Hepatocyte (in vitro differentiated cells): ENCODE measurements at regions not wholly inside any gene's neighbourhood (a gene's known extent, or its start where the extent isn't known, plus 50 kb on each side); places are given as distances from the start of the nearest gene placed in this dataset.
"Not testable (repeated sequence)": the region's sequence is repeated elsewhere in the genome, so short reads cannot be mapped to it uniquely, and the experiment has no call there.

Source experiments
- DNase-seq: peaks from one replicate; pipeline ENCODE4 v3.0.0-alpha.2; 2016; ENCODE audit warnings: low spot score
- H2AFZ ChIP-seq: fragments of 200-600 bp; sonication (generic); 2 replicates; pipeline ENCODE4 v1.6.0; 2016; ENCODE audit warnings: antibody characterized with exemption, mild to moderate bottlenecking
- H3K27ac ChIP-seq: fragments of 200-600 bp; sonication (generic); 2 replicates; pipeline ENCODE4 v1.5.1; 2016; ENCODE audit warnings: mild to moderate bottlenecking
- H3K27me3 ChIP-seq: fragments of 200-600 bp; sonication (generic); 2 replicates; pipeline ENCODE4 v1.6.1; 2016
- H3K36me3 ChIP-seq: fragments of 200-600 bp; sonication (generic); replicated peaks from 2 replicates; pipeline ENCODE4 v1.5.1; 2016; ENCODE audit warnings: low read depth; ENCODE audit not compliant: insufficient read depth
- H3K4me1 ChIP-seq: fragments of 200-600 bp; sonication (generic); 2 replicates; pipeline ENCODE4 v1.5.1; 2016; ENCODE audit warnings: mild to moderate bottlenecking, moderate library complexity; ENCODE audit not compliant: insufficient read depth
- H3K4me2 ChIP-seq: fragments of 200-600 bp; sonication (generic); 2 replicates; pipeline ENCODE4 v1.6.0; 2016
- H3K4me3 ChIP-seq: fragments of 200-600 bp; sonication (generic); 2 replicates; pipeline ENCODE4 v1.5.1; 2016; ENCODE audit warnings: mild to moderate bottlenecking
- H3K79me2 ChIP-seq: fragments of 200-600 bp; sonication (generic); 2 replicates; pipeline ENCODE4 v1.6.0; 2017; ENCODE audit warnings: mild to moderate bottlenecking
- H3K9me2 ChIP-seq: fragments of 200-600 bp; sonication (generic); replicated peaks from 2 replicates; pipeline ENCODE4 v1.6.0; 2017; ENCODE audit warnings: mild to moderate bottlenecking; ENCODE audit not compliant: insufficient read depth
- H3K9me3 ChIP-seq: fragments of 200-600 bp; sonication (generic); 2 replicates; pipeline ENCODE4 v1.5.1; 2016; ENCODE audit warnings: low read depth, mild to moderate bottlenecking
- H4K20me1 ChIP-seq: fragments of 200-600 bp; sonication (generic); 2 replicates; pipeline ENCODE4 v1.6.0; 2016; ENCODE audit warnings: mild to moderate bottlenecking; ENCODE audit not compliant: insufficient read depth, poor library complexity, severe bottlenecking
- CTCF ChIP-seq: fragments of 200-600 bp; sonication (generic); IDR thresholded peaks from 2 replicates; pipeline ENCODE4 v1.5.1; 2016; ENCODE audit warnings: antibody characterized with exemption, mild to moderate bottlenecking; ENCODE audit not compliant: poor library complexity
- EZH2 ChIP-seq: fragments of 200-600 bp; sonication (generic); IDR thresholded peaks from 2 replicates; pipeline ENCODE4 v1.6.1; 2016; ENCODE audit warnings: antibody characterized with exemption, mild to moderate bottlenecking, borderline replicate concordance
- EZH2phosphoT487 ChIP-seq: fragments of 200-600 bp; sonication (generic); IDR thresholded peaks from one replicate; pipeline ENCODE4 v1.6.1; 2018; ENCODE audit warnings: antibody characterized with exemption, mild to moderate bottlenecking, low read depth, moderate library complexity; ENCODE audit not compliant: unreplicated experiment, severe bottlenecking
- WGBS: methylation state at CpG from one replicate; pipeline ENCODE4 v1.1.6; 2016; ENCODE audit warnings: low lambda C conversion rate; ENCODE audit errors: missing lambda C conversion rate; 5-methylcytosine and 5-hydroxymethylcytosine counted together

- TF ChIP-seq EZH2phosphoT487 (no peak), EZH2 (no peak), CTCF (no peak)
- Histone ChIP-seq H3K79me2 (no peaks in the 10 kb centered on the region), H3K36me3 (no peaks in the 10 kb centered on the region), H3K9me3 (no peaks in the 10 kb centered on the region), H3K4me2 (no peak overlapping the region), H3K27me3 (no peaks in the 10 kb centered on the region), H3K4me3 (no peak overlapping the region), H3K27ac (no peak overlapping the region), H3K4me1 (no peaks in the 10 kb centered on the region), H4K20me1 (no peaks in the 10 kb centered on the region), H3K9me2 (no peaks in the 10 kb centered on the region), H2AFZ (no peak overlapping the region)
- no peak for DNase-seq
- 75% methylated on average over 2 of the region's 2 CpGs for WGBS
These were observed 753.6 kb downstream of the CENPC start for GRCh38 chr4:66791686-66792085.

GRCh38 chr4:66785479-66785878 is 759.8 kb downstream of the CENPC start:
- no peaks in the 10 kb centered on the region for H3K36me3 ChIP-seq
- H3K9me3 ChIP-seq: no peaks in the 10 kb centered on the region
- no peak overlapping the region for H3K4me3 ChIP-seq
- WGBS: 96% methylated on average over 2 of the region's 2 CpGs
- no peaks in the 10 kb centered on the region for H3K4me1 ChIP-seq
- no peak overlapping the region for H3K27ac ChIP-seq
- no peak overlapping the region for H3K4me2 ChIP-seq
- TF ChIP-seq EZH2 (no peak), EZH2phosphoT487 (no peak), CTCF (no peak)
- no peaks in the 10 kb centered on the region for H4K20me1 ChIP-seq
- H3K27me3 ChIP-seq: no peaks in the 10 kb centered on the region
- no peaks in the 10 kb centered on the region for H3K9me2 ChIP-seq
- no peak for DNase-seq
- H3K79me2 ChIP-seq: no peaks in the 10 kb centered on the region
- H2AFZ ChIP-seq: no peak overlapping the region

GRCh38 chr4:66782751-66783150 is 762.6 kb downstream of the CENPC start:
- H3K4me3 ChIP-seq, H4K20me1 ChIP-seq, H3K4me2 ChIP-seq, H3K9me2 ChIP-seq, H3K79me2 ChIP-seq, H3K9me3 ChIP-seq, DNase-seq, H3K36me3 ChIP-seq, H3K27ac ChIP-seq, H3K27me3 ChIP-seq, H2AFZ ChIP-seq, H3K4me1 ChIP-seq: not testable (repeated sequence)
- 92% methylated on average over 18 of the region's 18 CpGs for WGBS

GRCh38 chr4:66777097-66777496 is 768.2 kb downstream of the CENPC start:
- Histone ChIP-seq H3K27me3 (no peaks in the 10 kb centered on the region), H4K20me1 (no peaks in the 10 kb centered on the region), H3K36me3 (no peaks in the 10 kb centered on the region), H3K4me3 (no peak overlapping the region), H3K9me2 (no peaks in the 10 kb centered on the region), H3K4me2 (no peak overlapping the region), H3K4me1 (no peaks in the 10 kb centered on the region), H3K79me2 (no peaks in the 10 kb centered on the region), H3K9me3 (no peaks in the 10 kb centered on the region), H2AFZ (no peak overlapping the region), H3K27ac (no peak overlapping the region)
- no peak for DNase-seq
- TF ChIP-seq EZH2phosphoT487: no peak
- no peak for TF ChIP-seq EZH2
- no peak for TF ChIP-seq CTCF
- 66% methylated on average over 2 of the region's 2 CpGs for WGBS
